ENCODE measurements at regions not wholly inside any gene's neighbourhood (a gene's known extent, or its start where the extent isn't known, plus 50 kb on each side); places are given as distances from the start of the nearest gene placed in this dataset.

- Histone ChIP-seq H3K27ac (ENCODE audit: low read depth, low read length) (no peak overlapping the region), H3K36me3 (ENCODE audit: control insufficient read depth, insufficient read depth, low read length) (no peaks in the 10 kb centered on the region), H3K4me1 (ENCODE audit: control insufficient read depth, insufficient read depth, low read length) (no peaks in the 10 kb centered on the region), H3K27me3 (ENCODE audit: control insufficient read depth, insufficient read depth, low read length) (no peaks in the 10 kb centered on the region), H3K4me3 (ENCODE audit: low read depth, low read length) (no peak overlapping the region), H3K9me3 (ENCODE audit: control insufficient read depth, insufficient read depth, low read length) (no peaks in the 10 kb centered on the region)
- no peak for DNase-seq (ENCODE audit: low read depth in 4 of 6, low spot score in 6 of 6)
- WGBS (ENCODE audit: insufficient coverage), result 83% methylated on average over 1 of the region's 2 CpGs
Observed at GRCh38 chr5:26647781-26648180, 390.6 kb downstream of the CDH9 start.

DNA sequence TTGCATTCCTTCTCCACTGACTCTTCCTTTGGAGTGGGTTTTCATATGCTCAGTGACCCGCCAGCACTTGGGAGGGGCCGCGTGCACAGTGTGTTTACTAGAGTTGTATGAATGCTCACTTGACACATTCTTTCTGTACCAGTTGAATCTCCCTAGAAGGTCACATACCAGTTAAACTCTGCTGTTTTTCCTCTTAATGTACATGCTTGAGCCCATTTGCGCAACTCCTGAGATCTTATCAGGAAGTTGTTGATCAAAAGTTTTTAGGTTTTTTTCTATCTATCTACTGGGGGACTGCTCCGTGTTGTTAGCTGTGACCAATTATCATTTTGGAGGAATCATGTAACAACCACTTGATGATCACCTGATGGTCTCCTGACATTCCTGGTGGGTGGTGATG, 392.7 kb downstream of the CDH9 start:
- no peak for DNase-seq (ENCODE audit: low read depth in 4 of 6, low spot score in 6 of 6)
- Histone ChIP-seq H3K27ac (ENCODE audit: low read depth, low read length) (no peak overlapping the region), H3K27me3 (ENCODE audit: control insufficient read depth, insufficient read depth, low read length) (no peaks in the 10 kb centered on the region), H3K4me3 (ENCODE audit: low read depth, low read length) (no peak overlapping the region), H3K36me3 (ENCODE audit: control insufficient read depth, insufficient read depth, low read length) (no peaks in the 10 kb centered on the region), H3K9me3 (ENCODE audit: control insufficient read depth, insufficient read depth, low read length) (no peaks in the 10 kb centered on the region), H3K4me1 (ENCODE audit: control insufficient read depth, insufficient read depth, low read length) (no peaks in the 10 kb centered on the region)
- WGBS (ENCODE audit: insufficient coverage), result 100% methylated on average over 1 of the region's 5 CpGs

- Histone ChIP-seq H3K27me3 (ENCODE audit: control insufficient read depth, insufficient read depth, low read length) (no peaks in the 10 kb centered on the region), H3K9me3 (ENCODE audit: control insufficient read depth, insufficient read depth, low read length) (no peaks in the 10 kb centered on the region), H3K27ac (ENCODE audit: low read depth, low read length) (no peak overlapping the region), H3K4me3 (ENCODE audit: low read depth, low read length) (no peak overlapping the region), H3K36me3 (ENCODE audit: control insufficient read depth, insufficient read depth, low read length) (no peaks in the 10 kb centered on the region), H3K4me1 (ENCODE audit: control insufficient read depth, insufficient read depth, low read length) (no peaks in the 10 kb centered on the region)
- DNase-seq (ENCODE audit: low read depth in 4 of 6, low spot score in 6 of 6), result no peak
- WGBS (ENCODE audit: insufficient coverage), result no CpG with 5 or more reads among the region's 2 CpGs
Observed at GRCh38 chr5:26641492-26641891, 396.9 kb downstream of the CDH9 start.

GRCh38 chr5:26625099-26625498, 413.3 kb downstream of the CDH9 start:
- Histone ChIP-seq H3K4me3 (ENCODE audit: low read depth, low read length) (no peak overlapping the region), H3K27ac (ENCODE audit: low read depth, low read length) (no peak overlapping the region), H3K9me3 (ENCODE audit: control insufficient read depth, insufficient read depth, low read length) (no peaks in the 10 kb centered on the region), H3K36me3 (ENCODE audit: control insufficient read depth, insufficient read depth, low read length) (no peaks in the 10 kb centered on the region), H3K4me1 (ENCODE audit: control insufficient read depth, insufficient read depth, low read length) (no peaks in the 10 kb centered on the region), H3K27me3 (ENCODE audit: control insufficient read depth, insufficient read depth, low read length) (no peaks in the 10 kb centered on the region)
- DNase-seq (ENCODE audit: low read depth in 4 of 6, low spot score in 6 of 6), result no peak
- WGBS (ENCODE audit: insufficient coverage), result 71% methylated on average over 1 of the region's 5 CpGs

DNA sequence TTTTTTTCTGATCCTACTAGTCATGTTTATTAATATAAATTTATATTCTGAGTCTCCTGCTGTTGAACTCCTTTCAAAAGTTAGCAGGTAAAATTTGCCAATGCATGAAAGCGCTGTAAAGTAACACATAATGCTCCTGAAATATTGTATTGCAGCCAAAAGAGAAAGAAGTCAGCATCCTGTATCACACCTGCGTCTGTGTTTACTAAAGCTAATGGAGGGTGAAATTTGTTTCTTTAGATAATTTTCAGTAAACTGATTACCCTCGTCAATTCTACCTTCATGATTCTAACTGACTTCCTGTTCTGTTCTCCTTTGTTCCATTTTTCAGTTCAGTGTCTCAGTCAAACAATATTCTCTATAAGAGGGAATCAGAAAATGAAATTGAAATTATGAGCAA, 415.4 kb downstream of the CDH9 start:
- DNase-seq (ENCODE audit: low read depth in 4 of 6, low spot score in 6 of 6), result peak in 1 of 6 donors; percentile 9

DNA sequence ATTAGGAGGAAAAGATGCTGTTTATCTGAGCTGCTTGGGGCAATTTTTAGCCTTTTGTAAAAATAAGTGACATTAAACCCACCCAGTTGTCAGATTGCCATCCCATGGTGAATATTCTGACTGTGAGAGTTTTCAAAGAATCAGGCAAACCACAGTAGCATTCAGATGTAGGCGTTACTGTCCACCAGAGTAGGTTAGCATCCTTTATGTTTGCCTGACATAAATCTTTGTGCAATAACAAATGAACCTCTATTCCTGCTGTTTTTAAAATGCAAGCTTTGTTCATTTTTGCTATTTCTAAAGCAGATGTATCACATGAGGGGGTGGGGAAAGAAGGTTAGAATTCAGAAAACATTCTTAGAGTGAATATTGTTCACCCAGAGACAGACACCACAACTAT, 427.8 kb downstream of the CDH9 start:
- Histone ChIP-seq H3K27me3 (ENCODE audit: control insufficient read depth, insufficient read depth, low read length) (no peaks in the 10 kb centered on the region), H3K9me3 (ENCODE audit: control insufficient read depth, insufficient read depth, low read length) (peaks cover 1% of the 10 kb centered on the region), H3K27ac (ENCODE audit: low read depth, low read length) (no peak overlapping the region), H3K4me1 (ENCODE audit: control insufficient read depth, insufficient read depth, low read length) (no peaks in the 10 kb centered on the region), H3K36me3 (ENCODE audit: control insufficient read depth, insufficient read depth, low read length) (no peaks in the 10 kb centered on the region), H3K4me3 (ENCODE audit: low read depth, low read length) (no peak overlapping the region)
- DNase-seq (ENCODE audit: low read depth in 4 of 6, low spot score in 6 of 6), result peak in 2 of 6 donors; percentile 7 to 13
- no CpG with 5 or more reads among the region's 1 CpG for WGBS (ENCODE audit: insufficient coverage)

More for the DNA sequence above, 415.4 kb downstream of the CDH9 start:
- 80% methylated on average over 1 of the region's 3 CpGs for WGBS (ENCODE audit: insufficient coverage)
- Histone ChIP-seq H3K4me3 (ENCODE audit: low read depth, low read length) (no peak overlapping the region), H3K27me3 (ENCODE audit: control insufficient read depth, insufficient read depth, low read length) (no peaks in the 10 kb centered on the region), H3K27ac (ENCODE audit: low read depth, low read length) (no peak overlapping the region), H3K4me1 (ENCODE audit: control insufficient read depth, insufficient read depth, low read length) (no peaks in the 10 kb centered on the region), H3K9me3 (ENCODE audit: control insufficient read depth, insufficient read depth, low read length) (no peaks in the 10 kb centered on the region), H3K36me3 (ENCODE audit: control insufficient read depth, insufficient read depth, low read length) (no peaks in the 10 kb centered on the region)

GRCh38 chr5:26601563-26601962, 436.8 kb downstream of the CDH9 start:
- Histone ChIP-seq H3K27ac (ENCODE audit: low read depth, low read length) (no peak overlapping the region), H3K4me1 (ENCODE audit: control insufficient read depth, insufficient read depth, low read length) (no peaks in the 10 kb centered on the region), H3K4me3 (ENCODE audit: low read depth, low read length) (no peak overlapping the region), H3K27me3 (ENCODE audit: control insufficient read depth, insufficient read depth, low read length) (no peaks in the 10 kb centered on the region), H3K9me3 (ENCODE audit: control insufficient read depth, insufficient read depth, low read length) (peaks cover 1% of the 10 kb centered on the region), H3K36me3 (ENCODE audit: control insufficient read depth, insufficient read depth, low read length) (no peaks in the 10 kb centered on the region)
- DNase-seq (ENCODE audit: low read depth in 4 of 6, low spot score in 6 of 6), result no peak
- no CpG with 5 or more reads among the region's 1 CpG for WGBS (ENCODE audit: insufficient coverage)

DNA sequence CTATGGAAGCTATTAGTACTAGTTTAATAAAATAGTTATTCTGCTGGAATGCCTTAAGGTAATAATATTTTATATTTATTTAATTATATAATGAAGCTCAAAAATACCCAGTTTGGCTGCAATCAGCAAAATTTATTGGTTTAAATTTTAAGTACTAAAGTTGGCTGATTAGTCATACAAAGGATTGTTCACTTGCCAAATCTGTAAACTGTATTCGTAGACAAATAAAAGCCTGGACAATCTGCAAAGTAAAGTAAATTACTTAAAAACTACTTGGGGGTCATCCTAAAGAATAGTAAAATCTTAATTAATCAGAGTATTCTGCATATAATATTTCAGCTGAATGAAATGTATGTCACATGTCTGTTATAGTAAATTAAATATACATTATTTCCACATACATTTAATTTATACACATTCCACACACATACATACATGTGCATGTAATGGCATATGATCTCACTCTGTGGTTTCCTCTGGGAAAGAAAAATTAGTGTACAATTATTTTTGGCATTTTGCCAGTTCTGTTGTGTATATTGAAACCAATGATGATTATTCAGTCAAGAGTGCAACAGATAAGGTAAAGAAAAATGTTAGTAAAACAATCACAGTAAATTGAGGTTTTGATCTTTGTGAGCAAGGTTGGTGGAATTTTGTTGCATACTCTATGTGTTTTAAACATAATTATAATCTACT, 455.9 kb downstream of the CDH9 start:
- Histone ChIP-seq H3K27me3 (ENCODE audit: control insufficient read depth, insufficient read depth, low read length) (no peaks in the 10 kb centered on the region), H3K9me3 (ENCODE audit: control insufficient read depth, insufficient read depth, low read length) (no peaks in the 10 kb centered on the region), H3K27ac (ENCODE audit: low read depth, low read length) (no peak overlapping the region), H3K36me3 (ENCODE audit: control insufficient read depth, insufficient read depth, low read length) (no peaks in the 10 kb centered on the region), H3K4me1 (ENCODE audit: control insufficient read depth, insufficient read depth, low read length) (no peaks in the 10 kb centered on the region), H3K4me3 (ENCODE audit: low read depth, low read length) (no peak overlapping the region)
- WGBS (ENCODE audit: insufficient coverage), result no CpG with 5 or more reads among the region's 1 CpG
- DNase-seq (ENCODE audit: low read depth in 4 of 6, low spot score in 6 of 6), result no peak

- Histone ChIP-seq H3K27ac (ENCODE audit: low read depth, low read length) (no peak overlapping the region), H3K9me3 (ENCODE audit: control insufficient read depth, insufficient read depth, low read length) (no peaks in the 10 kb centered on the region), H3K4me1 (ENCODE audit: control insufficient read depth, insufficient read depth, low read length) (no peaks in the 10 kb centered on the region), H3K27me3 (ENCODE audit: control insufficient read depth, insufficient read depth, low read length) (no peaks in the 10 kb centered on the region), H3K36me3 (ENCODE audit: control insufficient read depth, insufficient read depth, low read length) (no peaks in the 10 kb centered on the region), H3K4me3 (ENCODE audit: low read depth, low read length) (no peak overlapping the region)
- DNase-seq (ENCODE audit: low read depth in 4 of 6, low spot score in 6 of 6), result peak in 1 of 6 donors; percentile 8
- WGBS (ENCODE audit: insufficient coverage), result 89% methylated on average over 2 of the region's 2 CpGs
Observed at GRCh38 chr5:26579712-26580111, 458.7 kb downstream of the CDH9 start.

- H3K4me3 ChIP-seq (ENCODE audit: low read depth, low read length), result no peak overlapping the region
Observed at GRCh38 chr5:26578002-26578401, 460.4 kb downstream of the CDH9 start.

More at GRCh38 chr5:26578002-26578401, 460.4 kb downstream of the CDH9 start:
- Histone ChIP-seq H3K27ac (ENCODE audit: low read depth, low read length) (no peak overlapping the region), H3K36me3 (ENCODE audit: control insufficient read depth, insufficient read depth, low read length) (no peaks in the 10 kb centered on the region), H3K4me1 (ENCODE audit: control insufficient read depth, insufficient read depth, low read length) (no peaks in the 10 kb centered on the region), H3K27me3 (ENCODE audit: control insufficient read depth, insufficient read depth, low read length) (no peaks in the 10 kb centered on the region), H3K9me3 (ENCODE audit: control insufficient read depth, insufficient read depth, low read length) (no peaks in the 10 kb centered on the region)
- DNase-seq (ENCODE audit: low read depth in 4 of 6, low spot score in 6 of 6), result no peak
- WGBS (ENCODE audit: insufficient coverage), result no CpG with 5 or more reads among the region's 2 CpGs

All from spinal cord (tissue), 9 donors.